ENCODE measurements at regions not wholly inside any gene's neighbourhood (a gene's known extent, or its start where the extent isn't known, plus 50 kb on each side); places are given as distances from the start of the nearest gene placed in this dataset.

DNA sequence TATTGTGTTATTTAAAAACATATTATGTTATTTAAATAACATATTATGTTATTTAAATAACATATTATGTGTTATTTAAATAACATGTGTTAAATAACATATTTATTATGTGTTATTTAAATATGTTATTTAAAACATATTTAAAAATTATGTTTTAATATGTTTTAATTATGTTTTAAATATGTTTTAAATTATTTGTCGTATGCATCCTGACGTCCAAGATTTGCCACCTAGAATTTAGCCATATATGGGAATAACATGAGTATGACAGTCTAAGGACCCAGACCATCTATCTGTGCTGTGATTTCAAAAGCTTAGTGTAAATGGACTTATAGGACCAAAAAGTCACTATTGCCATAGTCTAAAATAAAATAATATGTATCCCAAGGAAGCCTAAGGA lies 484.3 kb upstream of the KLHL29 start:
- TF ChIP-seq, protein P1, sequence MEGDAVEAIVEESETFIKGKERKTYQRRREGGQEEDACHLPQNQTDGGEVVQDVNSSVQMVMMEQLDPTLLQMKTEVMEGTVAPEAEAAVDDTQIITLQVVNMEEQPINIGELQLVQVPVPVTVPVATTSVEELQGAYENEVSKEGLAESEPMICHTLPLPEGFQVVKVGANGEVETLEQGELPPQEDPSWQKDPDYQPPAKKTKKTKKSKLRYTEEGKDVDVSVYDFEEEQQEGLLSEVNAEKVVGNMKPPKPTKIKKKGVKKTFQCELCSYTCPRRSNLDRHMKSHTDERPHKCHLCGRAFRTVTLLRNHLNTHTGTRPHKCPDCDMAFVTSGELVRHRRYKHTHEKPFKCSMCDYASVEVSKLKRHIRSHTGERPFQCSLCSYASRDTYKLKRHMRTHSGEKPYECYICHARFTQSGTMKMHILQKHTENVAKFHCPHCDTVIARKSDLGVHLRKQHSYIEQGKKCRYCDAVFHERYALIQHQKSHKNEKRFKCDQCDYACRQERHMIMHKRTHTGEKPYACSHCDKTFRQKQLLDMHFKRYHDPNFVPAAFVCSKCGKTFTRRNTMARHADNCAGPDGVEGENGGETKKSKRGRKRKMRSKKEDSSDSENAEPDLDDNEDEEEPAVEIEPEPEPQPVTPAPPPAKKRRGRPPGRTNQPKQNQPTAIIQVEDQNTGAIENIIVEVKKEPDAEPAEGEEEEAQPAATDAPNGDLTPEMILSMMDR (IDR thresholded peaks at IDR 0.05), result no peak

DNA sequence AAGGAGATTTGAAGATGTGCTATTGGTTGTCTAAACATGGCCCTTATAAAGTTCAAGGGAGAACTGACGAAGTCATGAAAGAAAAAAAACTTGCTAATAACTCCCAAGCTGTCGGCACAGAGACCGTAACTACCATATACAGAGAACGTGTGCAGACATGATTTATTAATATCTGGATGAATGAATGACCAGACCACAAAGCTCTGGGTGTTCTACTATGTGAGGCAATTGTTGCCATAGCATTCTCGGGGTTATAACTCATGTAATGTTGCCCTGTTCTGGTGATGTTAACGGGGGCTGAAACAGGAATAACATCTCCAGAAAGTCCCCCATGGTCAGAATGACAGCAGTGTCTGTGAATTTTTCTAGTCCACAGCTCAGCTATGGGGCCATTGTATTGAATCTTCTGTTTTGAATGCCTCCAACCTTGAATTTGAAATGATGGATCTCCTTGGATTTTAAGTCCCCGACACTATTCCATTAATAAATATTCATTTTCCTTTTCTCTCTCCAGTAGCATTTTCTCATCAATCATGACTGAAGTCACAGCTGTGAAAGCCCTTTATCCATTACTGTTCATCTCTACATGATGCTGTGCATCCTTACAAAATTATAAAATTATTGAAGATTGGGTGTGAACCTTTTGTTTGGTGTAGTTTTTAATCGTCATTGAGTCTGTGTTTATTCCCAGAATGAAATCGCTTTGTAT lies 483.4 kb upstream of the KLHL29 start:
- TF ChIP-seq, protein P1 (IDR thresholded peaks at IDR 0.05), result no peak

DNA sequence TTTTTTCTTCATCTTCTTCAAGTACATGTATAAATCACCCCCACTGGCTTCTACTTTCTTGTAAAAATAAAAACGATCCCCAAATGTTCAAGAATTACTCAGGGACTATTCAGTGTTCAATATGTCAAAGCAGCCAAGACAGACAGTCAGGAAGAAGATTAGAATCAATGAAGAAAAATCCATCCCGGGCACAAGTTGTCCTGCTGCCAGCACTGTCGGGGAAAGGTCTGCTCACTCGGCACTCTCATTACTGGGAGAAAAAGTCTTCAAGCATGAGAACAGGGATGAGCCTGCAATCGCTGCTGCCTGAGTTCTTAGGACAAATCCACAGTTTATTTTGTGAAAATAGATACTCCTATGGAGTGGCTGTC lies 482.8 kb upstream of the KLHL29 start:
- TF ChIP-seq, protein P1 (IDR thresholded peaks at IDR 0.05), result no peak

DNA sequence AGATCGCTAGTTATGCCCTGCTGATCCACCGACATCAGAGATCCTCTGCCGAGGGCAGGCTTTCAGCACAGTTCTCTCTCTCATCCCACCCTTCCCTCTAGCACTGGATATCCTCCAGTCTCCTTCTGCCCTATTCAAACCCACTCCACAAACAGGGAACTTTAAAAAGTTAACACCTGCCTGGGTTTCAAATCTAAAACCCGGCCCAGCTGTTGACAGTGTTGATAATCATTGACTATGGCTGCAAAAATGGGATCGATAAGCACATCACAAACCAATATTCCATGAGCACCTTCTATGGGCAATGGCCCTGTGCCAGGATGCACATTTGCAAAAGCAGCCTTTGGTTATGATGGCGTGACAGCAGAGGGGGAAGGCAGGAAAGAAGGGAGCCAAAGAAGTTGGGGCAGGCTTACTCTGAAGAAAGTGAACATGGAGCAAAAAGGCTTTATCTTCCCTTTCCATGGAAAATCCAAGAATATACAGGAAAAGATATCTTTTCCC lies 482.3 kb upstream of the KLHL29 start:
- TF ChIP-seq, protein P1 (IDR thresholded peaks at IDR 0.05), result no peak

DNA sequence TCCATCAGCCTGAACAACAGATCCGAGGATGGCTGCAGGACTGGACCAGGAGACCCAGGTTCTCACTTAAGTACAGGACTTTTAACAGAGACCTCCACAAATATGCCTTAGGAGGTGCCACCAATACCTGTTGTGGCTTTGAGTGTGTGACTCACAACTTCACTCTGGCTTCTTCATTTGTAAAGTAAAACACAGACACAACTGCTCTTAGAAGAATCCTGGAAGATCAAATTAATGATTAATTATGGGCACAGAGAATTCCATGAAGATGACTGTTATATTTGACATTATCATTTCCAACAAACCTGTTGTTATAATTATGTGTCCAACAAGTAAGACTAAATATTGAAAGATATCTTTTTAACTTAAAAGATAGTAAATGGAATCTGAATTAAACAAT lies 481.4 kb upstream of the KLHL29 start:
- TF ChIP-seq, protein P1 (IDR thresholded peaks at IDR 0.05), result no peak

DNA sequence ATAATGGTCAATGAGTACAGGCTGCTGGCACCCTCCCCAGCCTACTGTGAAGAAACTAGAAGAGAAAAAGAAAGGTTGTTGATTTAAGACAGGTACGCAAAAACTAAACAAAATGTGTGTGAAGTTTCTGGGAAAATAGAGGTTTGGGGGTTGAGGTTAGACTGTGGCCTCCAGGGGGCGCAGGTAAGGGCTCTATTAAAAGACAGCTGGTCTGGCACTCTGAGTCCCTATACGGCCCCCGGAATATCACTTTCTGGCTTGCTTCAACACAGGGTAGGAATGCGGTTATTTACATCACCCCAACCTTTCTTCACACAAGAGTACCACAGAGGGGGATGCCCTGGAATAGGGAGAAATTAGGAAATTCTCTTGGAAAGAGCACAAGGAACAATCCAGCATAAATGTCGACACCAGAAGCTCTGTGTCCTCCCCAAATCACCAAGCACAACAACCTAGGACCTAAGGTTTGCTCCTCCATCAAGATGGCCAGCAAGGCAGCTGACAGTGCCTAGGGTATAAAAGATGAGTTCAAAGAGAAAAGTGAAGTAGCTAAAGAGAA lies 480.8 kb upstream of the KLHL29 start:
- TF ChIP-seq, protein P1 (IDR thresholded peaks at IDR 0.05), result peak; percentile 59

DNA sequence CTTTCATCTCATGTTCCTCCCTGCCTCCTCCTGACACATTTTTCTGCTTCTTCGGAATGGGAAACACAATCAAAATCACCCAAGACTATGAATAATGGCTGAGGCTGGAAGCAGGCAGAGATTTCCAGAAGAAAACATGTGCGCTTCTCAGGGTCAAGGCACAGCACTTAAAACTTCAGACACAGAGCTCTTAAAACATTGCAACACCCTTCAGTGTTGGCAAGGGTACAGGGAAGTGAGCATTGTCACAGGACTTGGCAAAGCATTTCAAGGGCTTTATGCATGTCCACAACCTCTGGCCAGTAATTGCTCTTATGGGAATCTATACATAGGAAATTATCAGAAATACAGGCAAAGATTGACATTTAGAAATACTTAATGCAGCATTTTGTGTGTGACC lies 477.6 kb upstream of the KLHL29 start:
- TF ChIP-seq, protein P1 (IDR thresholded peaks at IDR 0.05), result no peak

All from LNCAP (cell line).